CD4-positive, alpha-beta T cell (primary cell): ENCODE measurements at regions not wholly inside any gene's neighbourhood (a gene's known extent, or its start where the extent isn't known, plus 50 kb on each side); places are given as distances from the start of the nearest gene placed in this dataset.

Experiments
- ATAC-seq: fragments of 200-7000 bp; cut with Tn5 transposase; one replicate; pipeline ENCODE4 v1.10.0; 2022; ENCODE audit warnings: mild to moderate bottlenecking; ENCODE audit not compliant: poor library complexity
- CTCF ChIA-PET: fragments of 350-600 bp; sonication (Branson Sonifier 250); formaldehyde crosslinking; loops from one replicate; lab custom pipeline; 2021; ENCODE audit warnings: antibody characterized with exemption, inconsistent platforms; lab: Charles Lee
- POLR2A ChIA-PET: fragments of 350-600 bp; sonication (Branson Sonifier 250); formaldehyde crosslinking; loops from one replicate; lab custom pipeline; 2021; ENCODE audit warnings: antibody characterized with exemption, inconsistent platforms; lab: Charles Lee
- DNase-seq, 14 experiments: peaks; one replicate each; pipeline ENCODE4 v3.0.0-alpha.2; 2013 to 2020; ENCODE audit warnings: mixed read lengths in 2 of 14
- H3K27ac ChIP-seq, 2 donors: one replicate each; pipeline versions ENCODE4 v1.5.1 to v1.7.0; 2013; ENCODE audit warnings: low read length in 2 of 2, low read depth in 1 of 2, mild to moderate bottlenecking in 1 of 2
- H3K27me3 ChIP-seq, 2 experiments: 1 replicate in 1 of 2; 2 replicates in 1 of 2; pipeline versions ENCODE4 v1.6.1 to v1.7.0; 2013; ENCODE audit warnings: low read length in 2 of 2, control low read depth in 1 of 2, mild to moderate bottlenecking in 1 of 2, moderate library complexity in 1 of 2; ENCODE audit not compliant: insufficient read depth in 2 of 2, control insufficient read depth in 1 of 2
- H3K36me3 ChIP-seq: one replicate; pipeline ENCODE4 v1.6.1; 2013; ENCODE audit warnings: low read length, control low read depth; ENCODE audit not compliant: insufficient read depth
- H3K4me1 ChIP-seq: one replicate; pipeline ENCODE4 v1.6.1; 2013; ENCODE audit warnings: low read length, control low read depth; ENCODE audit not compliant: insufficient read depth
- H3K4me3 ChIP-seq: one replicate; pipeline ENCODE4 v1.5.1; 2013; ENCODE audit warnings: mild to moderate bottlenecking, low read length, moderate library complexity
- H3K9me3 ChIP-seq, 2 experiments: 1 replicate in 1 of 2; 2 replicates in 1 of 2; pipeline versions ENCODE4 v1.6.1 to v1.7.0; 2013; ENCODE audit warnings: low read length in 2 of 2, mild to moderate bottlenecking in 2 of 2, control low read depth in 1 of 2, moderate library complexity in 1 of 2; ENCODE audit not compliant: control insufficient read depth in 1 of 2, insufficient read depth in 1 of 2
- H3K27ac Mint-ChIP-seq: one replicate; pipeline ENCODE4 v1.8.0; 2020; ENCODE audit warnings: mixed read lengths
- H3K27me3 Mint-ChIP-seq: one replicate; pipeline ENCODE4 v1.8.0; 2021; ENCODE audit warnings: mixed read lengths
- H3K36me3 Mint-ChIP-seq: one replicate; pipeline ENCODE4 v1.8.0; 2021; ENCODE audit warnings: low read depth, mixed read lengths
- H3K4me1 Mint-ChIP-seq: one replicate; pipeline ENCODE4 v1.8.0; 2021; ENCODE audit warnings: low read depth, mixed read lengths
- H3K4me3 Mint-ChIP-seq: one replicate; pipeline ENCODE4 v1.8.0; 2020; ENCODE audit warnings: mild to moderate bottlenecking, mixed read lengths
- H3K9me3 Mint-ChIP-seq: one replicate; pipeline ENCODE4 v1.8.0; 2020; ENCODE audit warnings: mixed read lengths
- CTCF ChIP-seq: fragments of 200-600 bp; IDR thresholded peaks from one replicate; pipeline ENCODE4 v1.8.0; 2022; ENCODE audit warnings: antibody characterized with exemption, mild to moderate bottlenecking
- intact Hi-C, 2 experiments: fragments of 100-400 bp; cut with DNase I in 1 of 2; cut with micrococcal nuclease in 1 of 2; formaldehyde crosslinking; loops; one replicate each; pipeline versions ENCODE4 v1.15.1 to v1.9.0; 2023 to 2025; cut with DNase I, micrococcal nuclease

- Mint-ChIP-seq H3K4me3 (no peak overlapping the region), H3K36me3 (no peaks in the 10 kb centered on the region), H3K27me3 (no peaks in the 10 kb centered on the region), H3K27ac (no peak overlapping the region), H3K4me1 (no peaks in the 10 kb centered on the region), H3K9me3 (peaks cover 4% of the 10 kb centered on the region)
- ATAC-seq (no peak), DNase-seq (no peak)
- TF ChIP-seq CTCF = no peak
- intact Hi-C loops = no loop called here
- H3K9me3 ChIP-seq = peaks cover 0 to 7% of the 10 kb centered on the region in 2 experiments
- H3K27ac ChIP-seq = no peak overlapping the region
- ChIA-PET CTCF (no interaction called here), POLR2A (no interaction called here)
- no peaks in the 10 kb centered on the region for H3K4me1 ChIP-seq
- H3K27me3 ChIP-seq = no peaks in the 10 kb centered on the region
- H3K4me3 ChIP-seq = no peak overlapping the region
- H3K36me3 ChIP-seq = no peaks in the 10 kb centered on the region
These were observed 100.3 kb downstream of the HS3ST1 start for GRCh38 chr4:11328401-11328800.

GRCh38 chr4:11326021-11326420, 102.7 kb downstream of the HS3ST1 start:
- Histone ChIP-seq H3K4me3 (no peak overlapping the region), H3K27me3 (no peaks in the 10 kb centered on the region), H3K9me3 (peaks cover 0 to 7% of the 10 kb centered on the region in 2 experiments), H3K36me3 (no peaks in the 10 kb centered on the region), H3K4me1 (no peaks in the 10 kb centered on the region), H3K27ac (no peak overlapping the region)
- CTCF ChIA-PET = no interaction called here
- Mint-ChIP-seq H3K36me3 (no peaks in the 10 kb centered on the region), H3K27me3 (no peaks in the 10 kb centered on the region), H3K4me3 (no peak overlapping the region), H3K9me3 (peaks cover 15% of the 10 kb centered on the region), H3K27ac (no peak overlapping the region), H3K4me1 (no peaks in the 10 kb centered on the region)
- ATAC-seq (no peak), DNase-seq (no peak)
- no peak for TF ChIP-seq CTCF
- POLR2A ChIA-PET = no interaction called here
- intact Hi-C loops = no loop called here

- Mint-ChIP-seq H3K9me3 (peaks cover 20% of the 10 kb centered on the region), H3K4me3 (no peak overlapping the region)
These were observed 104.9 kb downstream of the HS3ST1 start for GRCh38 chr4:11323771-11324170.

More at GRCh38 chr4:11323771-11324170, 104.9 kb downstream of the HS3ST1 start:
- Histone ChIP-seq H3K27ac (no peak overlapping the region), H3K4me1 (no peaks in the 10 kb centered on the region), H3K27me3 (no peaks in the 10 kb centered on the region), H3K4me3 (no peak overlapping the region), H3K36me3 (no peaks in the 10 kb centered on the region), H3K9me3 (peaks cover 0 to 7% of the 10 kb centered on the region in 2 experiments)
- POLR2A ChIA-PET = no interaction called here
- Mint-ChIP-seq H3K4me1 (no peaks in the 10 kb centered on the region), H3K27me3 (no peaks in the 10 kb centered on the region), H3K36me3 (no peaks in the 10 kb centered on the region), H3K27ac (no peak overlapping the region)
- CTCF ChIA-PET = no interaction called here
- TF ChIP-seq CTCF = no peak
- intact Hi-C loops = no loop called here
- no peak for DNase-seq
- ATAC-seq = no peak
